Choroid plexus epithelial cell (primary cell): ENCODE measurements at regions not wholly inside any gene's neighbourhood (a gene's known extent, or its start where the extent isn't known, plus 50 kb on each side); places are given as distances from the start of the nearest gene placed in this dataset.

Experiments used
- DNase-seq: peaks from one replicate; pipeline ENCODE4 v3.0.0-alpha.2; 2010; ENCODE audit warnings: low read depth
- H3K4me3 ChIP-seq: 2 replicates; pipeline ENCODE4 v1.5.1; 2011; ENCODE audit warnings: low read depth, mild to moderate bottlenecking, control low read depth, low read length, moderate library complexity
- TF ChIP-seq, protein P1 (sequence below): conservative IDR thresholded peaks from 2 replicates; pipeline ENCODE4 v1.5.1; 2011; ENCODE audit warnings: low read depth, mild to moderate bottlenecking, control low read depth, inconsistent platforms, low read length, moderate library complexity

- TF ChIP-seq, protein P1, sequence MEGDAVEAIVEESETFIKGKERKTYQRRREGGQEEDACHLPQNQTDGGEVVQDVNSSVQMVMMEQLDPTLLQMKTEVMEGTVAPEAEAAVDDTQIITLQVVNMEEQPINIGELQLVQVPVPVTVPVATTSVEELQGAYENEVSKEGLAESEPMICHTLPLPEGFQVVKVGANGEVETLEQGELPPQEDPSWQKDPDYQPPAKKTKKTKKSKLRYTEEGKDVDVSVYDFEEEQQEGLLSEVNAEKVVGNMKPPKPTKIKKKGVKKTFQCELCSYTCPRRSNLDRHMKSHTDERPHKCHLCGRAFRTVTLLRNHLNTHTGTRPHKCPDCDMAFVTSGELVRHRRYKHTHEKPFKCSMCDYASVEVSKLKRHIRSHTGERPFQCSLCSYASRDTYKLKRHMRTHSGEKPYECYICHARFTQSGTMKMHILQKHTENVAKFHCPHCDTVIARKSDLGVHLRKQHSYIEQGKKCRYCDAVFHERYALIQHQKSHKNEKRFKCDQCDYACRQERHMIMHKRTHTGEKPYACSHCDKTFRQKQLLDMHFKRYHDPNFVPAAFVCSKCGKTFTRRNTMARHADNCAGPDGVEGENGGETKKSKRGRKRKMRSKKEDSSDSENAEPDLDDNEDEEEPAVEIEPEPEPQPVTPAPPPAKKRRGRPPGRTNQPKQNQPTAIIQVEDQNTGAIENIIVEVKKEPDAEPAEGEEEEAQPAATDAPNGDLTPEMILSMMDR = no peak
- H3K4me3 ChIP-seq = no peak overlapping the region
- no peak for DNase-seq
Observed at GRCh38 chr3:181955566-181955965, 243.8 kb downstream of the SOX2 start.

- H3K4me3 ChIP-seq = no peak overlapping the region
- no peak for DNase-seq
- TF ChIP-seq, protein P1 = no peak
Observed at GRCh38 chr3:181956122-181956521, 244.4 kb downstream of the SOX2 start.

GRCh38 chr3:181966393-181966792, 254.7 kb downstream of the SOX2 start:
- TF ChIP-seq, protein P1 = no peak
- DNase-seq = no peak
- H3K4me3 ChIP-seq = no peak overlapping the region

DNA sequence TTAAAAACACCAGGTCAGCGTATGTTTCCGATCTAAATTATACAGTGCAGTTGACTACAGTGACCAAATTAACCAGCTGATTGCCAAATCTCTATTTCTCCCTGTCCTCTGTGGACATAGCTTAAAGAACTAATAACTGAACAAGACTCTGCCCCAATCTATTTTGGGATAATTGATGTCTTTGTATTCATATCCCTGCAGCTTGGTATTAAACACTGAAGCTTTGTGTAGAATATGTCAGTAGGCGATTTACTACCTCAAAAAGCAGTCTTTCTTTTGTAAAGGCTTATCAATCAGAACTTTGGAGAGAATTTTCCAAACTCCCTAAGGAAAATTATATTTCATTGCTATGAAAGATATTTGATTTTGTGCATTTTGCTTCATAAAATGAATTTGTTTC, 258.2 kb downstream of the SOX2 start:
- TF ChIP-seq, protein P1 = no peak
- no peak for DNase-seq
- H3K4me3 ChIP-seq = no peak overlapping the region

DNA sequence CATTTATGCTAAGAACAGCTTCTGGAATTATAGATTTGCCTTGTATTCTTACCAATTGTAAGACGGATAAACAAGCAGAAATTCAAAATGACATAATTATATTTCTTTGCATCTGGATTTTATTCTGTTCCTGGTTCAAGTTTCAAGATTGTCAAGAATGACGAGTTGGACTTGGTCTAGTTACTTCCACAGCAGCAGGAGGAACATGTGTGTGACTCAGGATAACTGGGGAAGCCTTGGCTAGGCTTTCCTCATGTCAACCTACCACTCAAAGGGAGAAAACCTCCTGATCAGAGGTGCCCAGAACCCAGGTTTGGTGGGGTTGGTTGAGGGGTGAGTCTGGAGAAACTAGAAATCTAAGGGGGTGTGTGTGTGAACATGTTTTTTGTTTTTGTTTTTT, 259.7 kb downstream of the SOX2 start:
- no peak overlapping the region for H3K4me3 ChIP-seq
- DNase-seq = no peak
- TF ChIP-seq, protein P1 = no peak

DNA sequence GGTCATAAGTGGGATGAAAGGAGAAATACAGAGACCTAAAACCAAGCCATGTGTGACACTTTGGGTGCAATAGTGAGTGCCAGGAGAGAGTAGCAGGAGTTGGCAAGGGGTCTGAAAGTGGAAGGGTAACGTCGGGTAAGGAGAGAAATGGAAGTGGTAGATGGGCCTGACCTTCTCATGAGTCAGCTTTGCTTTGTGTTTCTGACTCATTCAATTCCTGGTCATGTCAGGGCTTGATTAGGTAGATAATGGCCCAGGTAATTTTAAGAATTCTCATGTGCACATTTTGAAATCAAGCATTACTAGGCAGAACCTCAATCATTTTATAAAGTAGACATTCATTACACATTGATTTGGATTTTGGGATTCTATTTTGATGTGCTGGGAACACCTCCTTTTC, 262.5 kb downstream of the SOX2 start:
- H3K4me3 ChIP-seq = no peak overlapping the region
- DNase-seq = no peak
- TF ChIP-seq, protein P1 = no peak

DNA sequence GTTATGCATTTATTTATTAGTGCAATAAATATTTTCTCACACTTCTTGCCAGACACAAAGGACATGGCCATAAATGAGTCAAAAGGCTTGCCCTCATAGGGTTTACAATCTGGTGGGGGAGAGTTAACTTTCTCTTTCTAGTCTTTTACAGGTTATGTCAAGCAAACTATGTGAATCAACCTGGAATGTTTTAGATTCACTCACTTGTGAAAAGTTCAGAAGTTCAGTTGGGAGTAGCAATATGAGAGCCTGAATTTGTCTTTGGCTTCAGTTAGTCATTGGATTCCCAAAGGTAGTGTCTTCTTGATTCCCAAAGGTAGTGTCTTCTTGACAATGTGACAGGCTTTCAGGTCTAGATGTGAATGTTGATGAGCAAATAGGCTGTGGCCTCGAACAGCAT, 264.8 kb downstream of the SOX2 start:
- no peak overlapping the region for H3K4me3 ChIP-seq
- TF ChIP-seq, protein P1 = no peak
- no peak for DNase-seq
